ENCODE measurements at regions not wholly inside any gene's neighbourhood (a gene's known extent, or its start where the extent isn't known, plus 50 kb on each side); places are given as distances from the start of the nearest gene placed in this dataset.

GRCh38 chr5:87190041-87190440 is 77.6 kb upstream of the RASA1 start:
- TF ChIP-seq POLR2A (IDR thresholded peaks at IDR 0.05; ENCODE audit: low read depth, low read length) (no peak), CTCF (conservative IDR thresholded peaks at IDR 0.05; ENCODE audit: low read depth, low read length) (no peak), MAFK (IDR thresholded peaks at IDR 0.05; ENCODE audit: low read depth, low read length) (no peak), CEBPB (IDR thresholded peaks at IDR 0.05; ENCODE audit: low read depth, low read length) (no peak), MXI1 (IDR thresholded peaks at IDR 0.05; ENCODE audit: borderline replicate concordance, low read depth, low read length) (no peak), MAZ (IDR thresholded peaks at IDR 0.05; ENCODE audit: borderline replicate concordance, low read depth, low read length) (no peak), RFX5 (IDR thresholded peaks at IDR 0.05; ENCODE audit: low read depth, low read length) (no peak), RAD21 (IDR thresholded peaks at IDR 0.05; ENCODE audit: low read length) (no peak), FOS (IDR thresholded peaks at IDR 0.05; ENCODE audit: low read depth, low read length) (no peak)
- TF ChIP-seq, protein P1, sequence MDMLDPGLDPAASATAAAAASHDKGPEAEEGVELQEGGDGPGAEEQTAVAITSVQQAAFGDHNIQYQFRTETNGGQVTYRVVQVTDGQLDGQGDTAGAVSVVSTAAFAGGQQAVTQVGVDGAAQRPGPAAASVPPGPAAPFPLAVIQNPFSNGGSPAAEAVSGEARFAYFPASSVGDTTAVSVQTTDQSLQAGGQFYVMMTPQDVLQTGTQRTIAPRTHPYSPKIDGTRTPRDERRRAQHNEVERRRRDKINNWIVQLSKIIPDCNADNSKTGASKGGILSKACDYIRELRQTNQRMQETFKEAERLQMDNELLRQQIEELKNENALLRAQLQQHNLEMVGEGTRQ (IDR thresholded peaks at IDR 0.05; ENCODE audit: low read depth, low read length) = no peak
